A549 (cell line): ENCODE measurements at regions not wholly inside any gene's neighbourhood (a gene's known extent, or its start where the extent isn't known, plus 50 kb on each side); places are given as distances from the start of the nearest gene placed in this dataset.
A peak's percentile ranks its signal among the peaks of the same experiment; 100 is the strongest.
"Not testable (repeated sequence)": the region's sequence is repeated elsewhere in the genome, so short reads cannot be mapped to it uniquely, and the experiment has no call there.

Experiments
- ATAC-seq, 2 experiments: fragments of 200-7000 bp in 1 of 2; fragments of >200 bp in 1 of 2; cut with Nextera tagmentation in 1 of 2; cut with Tn5 transposase in 1 of 2; 3 replicates each; pipeline versions ENCODE4 v1.8.0 to v1.9.1; 2018 to 2020; ENCODE audit warnings: mild to moderate bottlenecking in 1 of 2, moderate library complexity in 1 of 2
- CTCF ChIA-PET: fragments of 300-600 bp; sonication (Branson Sonifier 250); formaldehyde crosslinking; extraction: SDS; loops from one replicate; lab custom pipeline; 2021; ENCODE audit warnings: antibody characterized with exemption, inconsistent platforms; lab: Yijun Ruan, JAX
- POLR2A ChIA-PET: fragments of 350-600 bp; formaldehyde crosslinking; extraction: SDS; loops from one replicate; lab custom pipeline; 2021; ENCODE audit warnings: antibody characterized with exemption, inconsistent platforms; lab: Yijun Ruan, JAX
- DNase-seq, 2 experiments: peaks; one replicate each; pipeline versions ENCODE4 v3.0.0 to v3.0.0-alpha.2; 2011 to 2016; ENCODE audit warnings: low read depth in 1 of 2, low spot score in 1 of 2
- FAIRE-seq: peaks from 2 replicates; lab custom pipeline; 2011; peaks lifted over from hg19 to GRCh38; lab: Jason Lieb, UNC
- H3K27ac ChIP-seq, 2 experiments: fragments of >200 bp; sonication (Bioruptor Twin); formaldehyde crosslinking; 3 replicates each; pipeline ENCODE4 v1.5.1; 2016 to 2017
- H3K4me1 ChIP-seq: fragments of >200 bp; sonication (Bioruptor Twin); formaldehyde crosslinking; 3 replicates; pipeline ENCODE4 v1.6.1; 2016
- H3K4me2 ChIP-seq: fragments of >200 bp; sonication (Bioruptor Twin); formaldehyde crosslinking; 3 replicates; pipeline ENCODE4 v1.6.1; 2016
- H3K4me3 ChIP-seq: fragments of >200 bp; sonication (Bioruptor Twin); formaldehyde crosslinking; 3 replicates; pipeline ENCODE4 v1.5.1; 2016
- H3K9me3 ChIP-seq: fragments of >200 bp; sonication (Bioruptor Twin); formaldehyde crosslinking; 3 replicates; pipeline ENCODE4 v1.6.1; 2016
- BHLHE40 ChIP-seq: IDR thresholded peaks from 2 replicates; pipeline ENCODE4 v1.6.1; 2012; ENCODE audit warnings: low read depth, low read length, inconsistent platforms
- CBX2 ChIP-seq: fragments of 200-600 bp; sonication (generic); IDR thresholded peaks from 2 replicates; pipeline ENCODE4 v1.6.1; 2016; ENCODE audit warnings: low read depth, mild to moderate bottlenecking, borderline replicate concordance
- CEBPB ChIP-seq, 2 experiments: fragments of >200 bp in 1 of 2; sonication (Bioruptor Twin) in 1 of 2; formaldehyde crosslinking in 1 of 2; IDR thresholded peaks; 2 replicates each; pipeline ENCODE4 v1.6.1; 2012 to 2016
- CHD4 ChIP-seq: fragments of 200-600 bp; sonication (generic); IDR thresholded peaks from 2 replicates; pipeline ENCODE4 v1.6.1; 2016; ENCODE audit warnings: antibody characterized with exemption, mild to moderate bottlenecking, borderline replicate concordance
- FOSB ChIP-seq: fragments of 250-450 bp; sonication (Bioruptor Pico); IDR thresholded peaks from 2 replicates; pipeline ENCODE4 v1.5.0; 2020; ENCODE audit warnings: mild to moderate bottlenecking, moderate library complexity
- MYC ChIP-seq: IDR thresholded peaks from 2 replicates; pipeline ENCODE4 v1.6.1; 2012; ENCODE audit warnings: mild to moderate bottlenecking, inconsistent platforms, low read length, improper control_type of control experiment, borderline replicate concordance
- RNF2 ChIP-seq: fragments of 200-600 bp; sonication (generic); IDR thresholded peaks from 2 replicates; pipeline ENCODE4 v1.6.1; 2016; ENCODE audit warnings: low read depth, mild to moderate bottlenecking, antibody characterized with exemption, moderate library complexity, borderline replicate concordance
- WGBS: methylation state at CpG from one replicate; pipeline ENCODE4 v1.1.6; 2017; ENCODE audit errors: missing lambda C conversion rate; 5-methylcytosine and 5-hydroxymethylcytosine counted together
- TF ChIP-seq, protein P1 (sequence below): fragments of >200 bp; sonication (Bioruptor Twin); formaldehyde crosslinking; IDR thresholded peaks from 2 replicates; pipeline ENCODE4 v1.6.1; 2016
- TF ChIP-seq, protein P2 (sequence below): fragments of 150-350 bp; IDR thresholded peaks from 2 replicates; pipeline ENCODE4 v1.6.1; 2014; ENCODE audit warnings: low read depth, mild to moderate bottlenecking, low read length

DNA sequence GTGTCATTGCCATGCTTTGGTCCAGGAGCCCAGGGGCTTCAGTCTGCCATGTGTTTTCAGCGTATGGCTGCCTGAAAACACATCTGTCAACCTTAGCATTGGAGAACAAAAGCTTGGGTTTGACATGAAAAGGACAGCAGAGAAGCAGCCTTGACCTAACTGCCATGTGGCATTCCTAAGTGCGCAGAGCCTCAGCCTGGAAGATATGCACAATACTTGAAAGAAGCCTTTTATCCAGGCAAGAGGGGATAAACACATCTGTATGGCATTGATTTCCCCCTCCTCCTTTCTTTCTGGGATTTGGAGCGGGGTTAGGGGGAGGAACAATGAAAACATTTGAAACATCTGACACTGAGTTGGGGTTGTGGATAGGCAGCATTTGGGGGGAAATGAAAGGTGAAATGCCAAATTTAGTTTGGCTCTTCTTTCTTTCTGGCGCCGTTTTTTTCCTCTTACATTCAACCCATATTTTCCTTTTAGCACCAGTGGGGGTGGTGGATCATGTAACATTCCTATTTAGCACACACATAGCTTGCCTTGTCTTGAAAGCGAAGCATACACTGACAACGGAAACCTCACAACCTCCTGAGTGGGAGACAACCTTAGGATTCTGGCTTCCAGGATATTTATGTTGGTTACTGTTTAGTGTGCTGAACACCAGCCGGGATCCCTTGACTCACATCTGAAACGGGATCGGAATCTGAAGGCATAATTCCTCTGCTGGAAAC lies 177.0 kb downstream of the C12orf75 start:
- POLR2A ChIA-PET = no interaction called here
- no peak overlapping the region for H3K4me3 ChIP-seq
- TF ChIP-seq BHLHE40 = no peak
- 74% methylated on average over 10 of the region's 10 CpGs for WGBS
- no peak overlapping the region for H3K27ac ChIP-seq
- H3K4me2 ChIP-seq = no peak overlapping the region
- CTCF ChIA-PET = interaction anchor here (0.9 to 1.1 kb wide), 2 partner anchors 18 to 34 kb away, joined by 3 read pairs; no protein-coding TSS in a partner anchor
- FAIRE-seq (no peak), ATAC-seq (no peak; a peak in 1 of 6 replicates), DNase-seq (no peak)
- no peaks in the 10 kb centered on the region for H3K9me3 ChIP-seq
- H3K4me1 ChIP-seq = no peaks in the 10 kb centered on the region

DNA sequence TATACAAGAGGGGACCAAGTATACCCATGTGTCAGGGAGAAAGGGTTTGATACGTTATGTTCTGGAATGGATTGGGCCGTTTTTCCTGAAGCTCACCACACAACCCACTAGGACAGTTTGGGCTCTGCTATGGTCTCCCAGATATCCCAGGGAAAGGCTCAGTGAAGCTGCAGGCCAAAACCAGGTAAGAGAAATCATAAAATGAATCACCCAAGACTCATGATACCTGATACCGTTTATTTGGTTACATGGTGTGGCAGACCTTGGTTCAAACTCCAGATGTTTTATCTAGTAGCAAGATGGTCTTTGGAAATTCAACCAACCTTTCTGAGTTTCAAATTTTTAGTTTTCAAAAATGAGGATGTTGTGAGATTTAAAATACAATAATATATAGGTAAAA lies 177.6 kb downstream of the C12orf75 start:
- 0 out of 3 replicates have a peak, but pooled peaks cover 4% of the 10 kb centered on the region for H3K4me1 ChIP-seq
- FAIRE-seq = no peak
- no peaks in the 10 kb centered on the region for H3K9me3 ChIP-seq
- TF ChIP-seq, protein P1, sequence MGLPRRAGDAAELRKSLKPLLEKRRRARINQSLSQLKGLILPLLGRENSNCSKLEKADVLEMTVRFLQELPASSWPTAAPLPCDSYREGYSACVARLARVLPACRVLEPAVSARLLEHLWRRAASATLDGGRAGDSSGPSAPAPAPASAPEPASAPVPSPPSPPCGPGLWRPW = no peak
- TF ChIP-seq FOSB (CRISPR knock-in tag) (no peak), CHD4 (no peak), CBX2 (no peak), MYC (no peak)
- H3K4me3 ChIP-seq = no peak overlapping the region
- no peak for DNase-seq
- no peak overlapping the region for H3K4me2 ChIP-seq
- POLR2A ChIA-PET = no interaction called here
- 54% methylated on average over 3 of the region's 3 CpGs for WGBS
- CTCF ChIA-PET = no interaction called here
- no peak for ATAC-seq
- no peak overlapping the region for H3K27ac ChIP-seq

DNA sequence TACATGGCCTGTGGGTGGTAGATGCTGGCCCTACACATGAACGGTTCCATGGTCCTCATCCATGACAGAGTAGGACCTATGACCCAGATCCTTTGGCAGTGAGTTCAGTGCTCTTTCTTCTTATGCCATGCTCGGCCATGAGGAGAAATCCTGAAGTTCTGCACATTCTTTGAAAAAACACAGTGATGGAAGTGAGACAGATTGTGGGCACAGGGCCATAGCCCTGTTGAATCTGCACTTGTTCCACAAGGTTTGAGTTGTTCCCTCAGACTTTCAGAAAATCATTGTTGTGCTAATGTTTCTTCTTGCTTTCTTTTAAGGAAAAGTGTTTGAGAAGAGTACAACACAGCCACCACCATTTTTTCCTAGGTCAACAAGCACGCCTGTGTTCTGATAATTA lies 180.0 kb downstream of the C12orf75 start:
- no peak overlapping the region for H3K4me2 ChIP-seq
- DNase-seq (no peak), FAIRE-seq (no peak), ATAC-seq (no peak)
- ChIA-PET CTCF (interaction anchor here (1.0 kb wide), 1 partner anchor 15 kb away, joined by 3 read pairs; no protein-coding TSS in a partner anchor), POLR2A (no interaction called here)
- H3K27ac ChIP-seq = no peak overlapping the region
- whole genome bisulfite sequencing = 46% methylated on average over 3 of the region's 3 CpGs
- TF ChIP-seq FOSB (CRISPR knock-in tag) (no peak), RNF2 (no peak)
- 0 out of 3 replicates have a peak, but pooled peaks cover 4% of the 10 kb centered on the region for H3K4me1 ChIP-seq
- H3K4me3 ChIP-seq = no peak overlapping the region
- no peaks in the 10 kb centered on the region for H3K9me3 ChIP-seq

DNA sequence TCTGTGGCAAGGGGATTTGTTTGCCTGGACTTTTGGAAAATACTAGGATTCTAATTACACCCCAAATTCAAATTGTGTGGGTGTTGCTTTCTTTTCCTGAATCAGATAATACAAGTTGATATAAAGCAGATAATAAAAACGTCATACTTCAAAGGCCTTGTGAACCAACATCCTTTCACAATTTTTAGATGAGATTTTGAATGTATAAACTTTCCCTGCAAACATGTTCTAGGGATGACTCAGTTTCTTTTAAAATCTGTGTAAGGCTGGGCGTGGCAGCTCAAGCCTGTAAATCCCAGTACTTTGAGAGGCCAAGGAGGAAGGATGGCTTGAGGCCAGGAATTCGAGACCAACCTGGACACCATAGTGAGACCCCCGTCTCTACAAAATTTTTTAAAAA lies 182.4 kb downstream of the C12orf75 start:
- FAIRE-seq, H3K27ac ChIP-seq, H3K9me3 ChIP-seq, CTCF ChIA-PET, DNase-seq, H3K4me2 ChIP-seq, H3K4me1 ChIP-seq, ATAC-seq, POLR2A ChIA-PET, H3K4me3 ChIP-seq: not testable (repeated sequence)
- 19% methylated on average over 4 of the region's 4 CpGs for WGBS

DNA sequence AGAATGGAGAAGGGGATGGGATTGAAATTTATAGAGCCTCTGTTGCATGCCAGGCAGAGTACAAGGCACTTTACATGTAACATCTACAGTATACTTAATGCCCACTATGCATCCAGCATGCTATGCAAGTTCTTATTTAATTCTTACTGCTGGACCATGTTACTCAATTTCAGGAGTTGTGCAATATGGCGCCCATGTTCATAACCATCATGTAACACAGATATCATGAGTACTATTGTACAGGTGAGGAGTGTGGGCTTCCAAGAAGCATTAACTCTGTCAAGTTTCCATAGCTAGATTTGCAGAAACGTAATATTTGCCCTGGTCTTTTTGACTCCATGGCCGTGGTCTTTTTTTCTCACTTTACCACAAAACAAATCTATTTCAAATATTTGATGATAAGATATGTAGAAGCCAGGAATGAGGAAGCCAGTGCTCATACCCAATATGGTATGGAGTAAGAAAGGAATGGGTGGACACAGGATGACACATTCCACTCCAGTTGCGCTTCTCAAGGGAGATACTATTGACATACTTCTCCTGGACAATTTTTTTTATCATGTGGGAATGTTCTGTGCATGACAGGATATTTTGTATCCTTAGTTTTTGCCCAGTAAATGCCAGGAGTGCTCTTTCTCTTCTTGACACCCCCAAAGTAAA lies 191.8 kb downstream of the C12orf75 start:
- no peak overlapping the region for H3K27ac ChIP-seq
- DNase-seq (peak in 1 of 2 experiments; percentile 24), ATAC-seq (no peak), FAIRE-seq (no peak)
- no peak overlapping the region for H3K4me2 ChIP-seq
- ChIA-PET POLR2A (no interaction called here), CTCF (no interaction called here)
- peaks cover 5% of the 10 kb centered on the region; the same call in 1 of the 3 replicates for H3K4me1 ChIP-seq
- H3K4me3 ChIP-seq = no peak overlapping the region
- WGBS = 39% methylated on average over 4 of the region's 4 CpGs
- TF ChIP-seq CEBPB (IDR thresholded peaks at IDR 0.05) = peak in 1 of 2 experiments; percentile 30; a peak in 1 of 4 replicates
- TF ChIP-seq, protein P2, sequence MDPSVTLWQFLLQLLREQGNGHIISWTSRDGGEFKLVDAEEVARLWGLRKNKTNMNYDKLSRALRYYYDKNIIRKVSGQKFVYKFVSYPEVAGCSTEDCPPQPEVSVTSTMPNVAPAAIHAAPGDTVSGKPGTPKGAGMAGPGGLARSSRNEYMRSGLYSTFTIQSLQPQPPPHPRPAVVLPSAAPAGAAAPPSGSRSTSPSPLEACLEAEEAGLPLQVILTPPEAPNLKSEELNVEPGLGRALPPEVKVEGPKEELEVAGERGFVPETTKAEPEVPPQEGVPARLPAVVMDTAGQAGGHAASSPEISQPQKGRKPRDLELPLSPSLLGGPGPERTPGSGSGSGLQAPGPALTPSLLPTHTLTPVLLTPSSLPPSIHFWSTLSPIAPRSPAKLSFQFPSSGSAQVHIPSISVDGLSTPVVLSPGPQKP = no peak
- peaks cover 15% of the 10 kb centered on the region; the same call in 1 of the 3 replicates for H3K9me3 ChIP-seq
